ENCODE measurements at regions not wholly inside any gene's neighbourhood (a gene's known extent, or its start where the extent isn't known, plus 50 kb on each side); places are given as distances from the start of the nearest gene placed in this dataset.

GRCh38 chr15:66911131-66911700 is 154.2 kb upstream of the SMAD3 start:
- H4K20me1 ChIP-seq: peaks cover 14% of the 10 kb centered on the region
- H3K4me3 ChIP-seq: no peak overlapping the region
- no peaks in the 10 kb centered on the region for H3K36me3 ChIP-seq
- TF ChIP-seq Cebpa-rat (IDR thresholded peaks at IDR 0.05): no peak
- peaks cover 52% of the 10 kb centered on the region for H3K4me1 ChIP-seq
- no peak overlapping the region for H3K9ac ChIP-seq
- H3K4me2 ChIP-seq: peak overlapping the region; percentile 58
- H3K27me3 ChIP-seq: peaks cover 12% of the 10 kb centered on the region
- peaks cover 9% of the 10 kb centered on the region; the same call in 1 of the 2 replicates for H3K9me3 ChIP-seq
- H3K27ac ChIP-seq: no peak overlapping the region

- Histone ChIP-seq H3K4me2 (peak overlapping the region; percentile 58), H3K27me3 (peaks cover 12% of the 10 kb centered on the region), H3K9me3 (peaks cover 15% of the 10 kb centered on the region; the same call in 1 of the 2 replicates), H3K4me3 (no peak overlapping the region), H3K27ac (no peak overlapping the region), H4K20me1 (peaks cover 14% of the 10 kb centered on the region), H3K4me1 (peaks cover 52% of the 10 kb centered on the region), H3K9ac (no peak overlapping the region), H3K36me3 (no peaks in the 10 kb centered on the region)
- no peak for TF ChIP-seq Cebpa-rat (IDR thresholded peaks at IDR 0.05)
Observed at GRCh38 chr15:66912001-66912400, 153.4 kb upstream of the SMAD3 start.

- no peak overlapping the region for H3K27ac ChIP-seq
Observed at GRCh38 chr15:66912441-66912840, 153.0 kb upstream of the SMAD3 start.

GRCh38 chr15:66917904-66918448 is 147.4 kb upstream of the SMAD3 start:
- Histone ChIP-seq H3K9ac (no peak overlapping the region), H3K9me3 (peaks cover 41% of the 10 kb centered on the region), H3K27ac (no peak overlapping the region), H3K4me2 (no peak overlapping the region), H3K27me3 (no peaks in the 10 kb centered on the region), H3K4me1 (peaks cover 10% of the 10 kb centered on the region), H3K36me3 (no peaks in the 10 kb centered on the region), H3K4me3 (no peak overlapping the region), H4K20me1 (no peaks in the 10 kb centered on the region)
- no peak for TF ChIP-seq Cebpa-rat (IDR thresholded peaks at IDR 0.05)

More at GRCh38 chr15:66912441-66912840, 153.0 kb upstream of the SMAD3 start:
- TF ChIP-seq Cebpa-rat (IDR thresholded peaks at IDR 0.05): no peak
- H3K36me3 ChIP-seq: no peaks in the 10 kb centered on the region
- no peak overlapping the region for H3K9ac ChIP-seq
- H3K4me1 ChIP-seq: peaks cover 50% of the 10 kb centered on the region
- H3K9me3 ChIP-seq: peaks cover 19% of the 10 kb centered on the region; the same call in 1 of the 2 replicates
- peaks cover 12% of the 10 kb centered on the region for H3K27me3 ChIP-seq
- peaks cover 14% of the 10 kb centered on the region for H4K20me1 ChIP-seq
- no peak overlapping the region for H3K4me3 ChIP-seq
- peak overlapping the region; percentile 58 for H3K4me2 ChIP-seq

- Histone ChIP-seq H3K9ac (no peak overlapping the region), H4K20me1 (no peaks in the 10 kb centered on the region), H3K4me3 (no peak overlapping the region), H3K36me3 (no peaks in the 10 kb centered on the region), H3K4me1 (peaks cover 9% of the 10 kb centered on the region), H3K27ac (no peak overlapping the region), H3K9me3 (peaks cover 55% of the 10 kb centered on the region), H3K4me2 (no peak overlapping the region), H3K27me3 (no peaks in the 10 kb centered on the region)
- no peak for TF ChIP-seq Cebpa-rat (IDR thresholded peaks at IDR 0.05)
Observed at GRCh38 chr15:66919421-66919820, 146.0 kb upstream of the SMAD3 start.

GRCh38 chr15:66921319-66921915 is 144.0 kb upstream of the SMAD3 start:
- Histone ChIP-seq H4K20me1 (no peaks in the 10 kb centered on the region), H3K36me3 (no peaks in the 10 kb centered on the region), H3K4me1 (peaks cover 9% of the 10 kb centered on the region), H3K9me3 (peaks cover 52% of the 10 kb centered on the region), H3K27me3 (no peaks in the 10 kb centered on the region), H3K4me3 (no peak overlapping the region), H3K9ac (no peak overlapping the region), H3K4me2 (peak overlapping the region; percentile 32), H3K27ac (no peak overlapping the region)
- TF ChIP-seq Cebpa-rat (IDR thresholded peaks at IDR 0.05): no peak

- Histone ChIP-seq H3K9me3 (peaks cover 43% of the 10 kb centered on the region), H3K36me3 (no peaks in the 10 kb centered on the region), H3K27ac (no peak overlapping the region), H3K9ac (no peak overlapping the region), H3K4me1 (peaks cover 9% of the 10 kb centered on the region), H3K4me2 (no peak overlapping the region), H3K4me3 (no peak overlapping the region), H4K20me1 (no peaks in the 10 kb centered on the region), H3K27me3 (no peaks in the 10 kb centered on the region)
- no peak for TF ChIP-seq Cebpa-rat (IDR thresholded peaks at IDR 0.05)
Observed at GRCh38 chr15:66922608-66923007, 142.8 kb upstream of the SMAD3 start.

GRCh38 chr15:66923438-66923881 is 141.9 kb upstream of the SMAD3 start:
- no peak overlapping the region for H3K9ac ChIP-seq
- TF ChIP-seq Cebpa-rat (IDR thresholded peaks at IDR 0.05): no peak
- H4K20me1 ChIP-seq: no peaks in the 10 kb centered on the region

GRCh38 chr15:66924889-66925288 is 140.5 kb upstream of the SMAD3 start:
- H3K9me3 ChIP-seq: peaks cover 33% of the 10 kb centered on the region
- H3K27me3 ChIP-seq: no peaks in the 10 kb centered on the region
- H3K36me3 ChIP-seq: no peaks in the 10 kb centered on the region
- no peak overlapping the region for H3K9ac ChIP-seq
- no peaks in the 10 kb centered on the region for H4K20me1 ChIP-seq
- H3K27ac ChIP-seq: no peak overlapping the region
- no peak for TF ChIP-seq Cebpa-rat (IDR thresholded peaks at IDR 0.05)
- H3K4me2 ChIP-seq: no peak overlapping the region
- peaks cover 9% of the 10 kb centered on the region for H3K4me1 ChIP-seq
- no peak overlapping the region for H3K4me3 ChIP-seq

More at GRCh38 chr15:66923438-66923881, 141.9 kb upstream of the SMAD3 start:
- H3K36me3 ChIP-seq: no peaks in the 10 kb centered on the region
- H3K27ac ChIP-seq: no peak overlapping the region
- H3K27me3 ChIP-seq: no peaks in the 10 kb centered on the region
- peaks cover 35% of the 10 kb centered on the region for H3K9me3 ChIP-seq
- H3K4me1 ChIP-seq: peaks cover 9% of the 10 kb centered on the region
- H3K4me2 ChIP-seq: no peak overlapping the region
- no peak overlapping the region for H3K4me3 ChIP-seq

- H4K20me1 ChIP-seq: no peaks in the 10 kb centered on the region
- H3K4me2 ChIP-seq: no peak overlapping the region
- peaks cover 9% of the 10 kb centered on the region for H3K4me1 ChIP-seq
Observed at GRCh38 chr15:66925721-66926120, 139.7 kb upstream of the SMAD3 start.

More at GRCh38 chr15:66925721-66926120, 139.7 kb upstream of the SMAD3 start:
- Histone ChIP-seq H3K4me3 (no peak overlapping the region), H3K27ac (no peak overlapping the region), H3K27me3 (no peaks in the 10 kb centered on the region), H3K9me3 (peaks cover 33% of the 10 kb centered on the region), H3K36me3 (no peaks in the 10 kb centered on the region), H3K9ac (no peak overlapping the region)
- no peak for TF ChIP-seq Cebpa-rat (IDR thresholded peaks at IDR 0.05)

All from BLaER1 (cell line).